K562 (cell line): ENCODE measurements at regions not wholly inside any gene's neighbourhood (a gene's known extent, or its start where the extent isn't known, plus 50 kb on each side); places are given as distances from the start of the nearest gene placed in this dataset.
A peak's percentile ranks its signal among the peaks of the same experiment; 100 is the strongest.

ENCODE experiments used
- ATAC-seq: fragments of 200-7000 bp; cut with Tn5 transposase; 3 replicates; pipeline ENCODE4 v1.9.1; 2020; ENCODE audit warnings: moderate library complexity
- BruUV-seq: library from RNA; stranded (reverse); fragments of 400-500 nt; replicated peaks from 2 replicates; lab custom pipeline; 2021; lab: Mats Ljungman, UMichigan
- CTCF ChIA-PET: fragments of 300-600 bp; formaldehyde crosslinking; extraction: SDS; loops from one replicate; lab custom pipeline; 2021; ENCODE audit warnings: low intra/inter-chr PET ratio; lab: Yijun Ruan, JAX
- POLR2A ChIA-PET: fragments of 300-600, 350-650 bp; sonication (Branson Sonifier 250); formaldehyde crosslinking; extraction: SDS; loops from one replicate; lab custom pipeline; 2021; ENCODE audit warnings: antibody characterized with exemption, inconsistent platforms; lab: Yijun Ruan, JAX
- DNase-seq, 4 experiments: peaks; one replicate each; pipeline versions ENCODE4 v3.0.0 to v3.0.0-alpha.2; 2011 to 2018; ENCODE audit warnings: low spot score in 3 of 4, mixed read lengths in 3 of 4; ENCODE audit errors: extremely low read depth in 1 of 4
- FAIRE-seq: peaks from 2 replicates; lab custom pipeline; 2011; peaks lifted over from hg19 to GRCh38; lab: Jason Lieb, UNC
- H2AFZ ChIP-seq: 2 replicates; pipeline ENCODE4 v1.6.0; 2011; ENCODE audit warnings: low read depth, low read length, control low read depth, inconsistent platforms
- H3K27ac ChIP-seq: fragments of 200-600 bp; 3 replicates; pipeline ENCODE4 v1.8.0; 2011; ENCODE audit warnings: low read depth, mild to moderate bottlenecking, control low read depth, inconsistent platforms, low read length, moderate library complexity, mixed read lengths; ENCODE audit errors: extremely low read depth
- H3K27me3 ChIP-seq, 2 experiments: fragments of 300-600 bp in 1 of 2; 2 replicates in 1 of 2; 3 replicates in 1 of 2; pipeline versions ENCODE4 v1.6.0 to v1.8.0; 2011; ENCODE audit warnings: inconsistent platforms in 2 of 2, low read length in 2 of 2, mild to moderate bottlenecking in 1 of 2, mixed read lengths in 1 of 2, moderate library complexity in 1 of 2; ENCODE audit not compliant: control insufficient read depth in 2 of 2, insufficient read depth in 2 of 2
- H3K36me3 ChIP-seq: fragments of 300-600 bp; 3 replicates; pipeline ENCODE4 v1.8.0; 2011; ENCODE audit warnings: mild to moderate bottlenecking, low read length, inconsistent platforms; ENCODE audit not compliant: control insufficient read depth, insufficient read depth
- H3K4me1 ChIP-seq, 2 experiments: fragments of 200-600 bp in 1 of 2; replicated peaks in 1 of 2; 2 replicates in 1 of 2; 3 replicates in 1 of 2; pipeline versions ENCODE4 v1.5.1 to v1.8.0; 2011; ENCODE audit warnings: inconsistent platforms in 2 of 2, low read length in 2 of 2, mild to moderate bottlenecking in 1 of 2, mixed read lengths in 1 of 2, moderate library complexity in 1 of 2; ENCODE audit not compliant: control insufficient read depth in 2 of 2, insufficient read depth in 2 of 2
- H3K4me2 ChIP-seq: 2 replicates; pipeline ENCODE4 v1.6.1; 2011; ENCODE audit warnings: low read length, control low read depth, inconsistent platforms, mixed read lengths; ENCODE audit not compliant: insufficient read depth
- H3K4me3 ChIP-seq: fragments of 200-600 bp; sonication (generic), shearing (Covaris generic); 2 replicates; pipeline ENCODE4 v1.5.1; 2016; ENCODE audit warnings: control low read depth, inconsistent platforms
- H3K79me2 ChIP-seq: fragments of 200-600 bp; 3 replicates; pipeline ENCODE4 v1.8.0; 2011; ENCODE audit warnings: low read length, inconsistent platforms; ENCODE audit not compliant: control insufficient read depth, insufficient read depth
- H3K9ac ChIP-seq, 2 experiments: 2 replicates each; pipeline versions ENCODE4 v1.6.0 to v1.6.1; 2011; ENCODE audit warnings: low read depth in 2 of 2, low read length in 2 of 2, control low read depth in 1 of 2, inconsistent platforms in 1 of 2, mild to moderate bottlenecking in 1 of 2, mixed read lengths in 1 of 2; ENCODE audit not compliant: insufficient read depth in 1 of 2
- H3K9me1 ChIP-seq: one replicate; pipeline ENCODE4 v1.6.0; 2011; ENCODE audit warnings: inconsistent platforms, mild to moderate bottlenecking, low read length, moderate library complexity; ENCODE audit not compliant: control insufficient read depth, insufficient read depth
- H3K9me3 ChIP-seq: replicated peaks from 2 replicates; pipeline ENCODE4 v1.5.1; 2011; ENCODE audit warnings: low read depth, low read length, inconsistent platforms; ENCODE audit not compliant: control insufficient read depth, insufficient read depth
- H4K20me1 ChIP-seq: replicated peaks from 2 replicates; pipeline ENCODE4 v1.6.1; 2011; ENCODE audit warnings: low read length, inconsistent platforms, mixed read lengths; ENCODE audit not compliant: control insufficient read depth, insufficient read depth
- ARID1B ChIP-seq: fragments of 450-650 bp; IDR thresholded peaks from 2 replicates; pipeline ENCODE4 v1.6.1; 2016; ENCODE audit warnings: antibody characterized with exemption, mild to moderate bottlenecking, inconsistent platforms
- ATF7 ChIP-seq: fragments of 450-650 bp; IDR thresholded peaks from 2 replicates; pipeline ENCODE4 v1.7.1; 2014; ENCODE audit warnings: mild to moderate bottlenecking, moderate library complexity
- BACH1 ChIP-seq: fragments of 200-800 bp; sonication (Bioruptor generic); IDR thresholded peaks from 2 replicates; pipeline ENCODE4 v1.6.1; 2016; ENCODE audit warnings: missing genetic modification characterization, missing compliant biosample characterization
- CEBPG ChIP-seq, 3 experiments: fragments of 200-800 bp in 1 of 3; sonication (Bioruptor generic) in 1 of 3; sonication (generic) in 1 of 3; formaldehyde crosslinking in 1 of 3; IDR thresholded peaks in 2 of 3; conservative IDR thresholded peaks in 1 of 3; 2 replicates each; pipeline versions ENCODE4 v1.6.1 to v1.8.0; 2016 to 2022; ENCODE audit warnings: missing compliant biosample characterization in 2 of 3, missing genetic modification characterization in 2 of 3, mild to moderate bottlenecking in 1 of 3, missing genetic modification reagents in 1 of 3
- SMARCA4 ChIP-seq: fragments of 450-650 bp; IDR thresholded peaks from 2 replicates; pipeline ENCODE4 v1.6.1; 2016
- WGBS: fragments of 100-300 bp; shearing (Covaris generic); methylation state at CpG from one replicate; pipeline ENCODE4 v1.1.6; 2016; ENCODE audit warnings: low coverage, mixed read lengths; ENCODE audit not compliant: insufficient coverage; ENCODE audit errors: missing lambda C conversion rate; 5-methylcytosine and 5-hydroxymethylcytosine counted together
- in situ Hi-C: fragments of 300-500 bp; cut with MboI; formaldehyde crosslinking; loops from 4 replicates; pipeline ENCODE4 v1.15.0; 2018; ENCODE audit warnings: inconsistent platforms, mixed read lengths
- intact Hi-C: fragments of 100-400 bp; cut with micrococcal nuclease; formaldehyde crosslinking; loops from 2 replicates; pipeline ENCODE4 v1.14.2; 2022
- TF ChIP-seq, protein P1 (sequence below): fragments of 450-650 bp; conservative IDR thresholded peaks from 2 replicates; pipeline ENCODE4 v1.6.1; 2016; ENCODE audit warnings: missing genetic modification characterization, low read depth, mild to moderate bottlenecking, missing compliant biosample characterization, moderate library complexity
- TF ChIP-seq, protein P2 (sequence below), 2 experiments: fragments of 450-650 bp in 1 of 2; sonication (generic) in 1 of 2; formaldehyde crosslinking in 1 of 2; IDR thresholded peaks in 1 of 2; conservative IDR thresholded peaks in 1 of 2; 2 replicates each; pipeline versions ENCODE4 v1.6.1 to v1.8.1; 2016 to 2023; ENCODE audit warnings: mild to moderate bottlenecking in 2 of 2, moderate library complexity in 2 of 2, inconsistent platforms in 1 of 2, missing genetic modification reagents in 1 of 2
- TF ChIP-seq, protein P3 (sequence below): sonication (generic); formaldehyde crosslinking; IDR thresholded peaks from 2 replicates; pipeline ENCODE4 v1.8.0; 2022; ENCODE audit warnings: missing genetic modification reagents, mild to moderate bottlenecking, moderate library complexity, borderline replicate concordance

DNA sequence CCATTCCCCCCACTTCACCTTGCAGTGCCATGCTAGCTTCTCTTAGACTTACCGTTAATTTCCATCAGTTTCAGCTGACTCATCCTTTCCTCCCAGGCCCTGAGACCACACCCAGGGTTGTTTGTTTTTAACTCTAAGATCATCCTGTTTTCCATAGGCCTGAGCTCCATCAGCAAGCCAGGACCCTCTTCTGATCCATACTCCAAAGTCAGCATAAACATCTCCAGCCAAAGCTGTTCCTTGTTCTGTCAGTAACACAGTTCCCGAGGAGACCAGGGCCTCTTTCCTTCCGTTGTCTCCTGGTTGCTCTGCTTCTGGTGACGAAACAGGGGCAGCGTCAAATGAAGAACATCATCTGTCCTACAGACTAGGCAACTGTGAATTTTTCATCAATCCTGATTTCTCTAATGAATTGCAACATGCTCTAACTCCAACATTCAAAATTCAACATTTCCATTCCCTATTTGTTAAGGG is 83.8 kb upstream of the HNF1B start:
- ChIA-PET CTCF (interaction anchor here (0.9 kb wide), 1 partner anchor 16 kb away, joined by 3 read pairs; no protein-coding TSS in a partner anchor), POLR2A (interaction anchor here (0.7 to 1.9 kb wide), 3 partner anchors 12 to 28 kb away, joined by 3 to 5 read pairs (median 3); no protein-coding TSS in a partner anchor)
- WGBS, result 17% methylated on average over 5 of the region's 5 CpGs
- no TSS peak for BruUV-seq
- Histone ChIP-seq H3K4me3 (no peak overlapping the region), H2AFZ (peak overlapping the region; percentile 87), H3K4me2 (peak overlapping the region; percentile 67), H3K9ac (peak overlapping the region; percentile 18 to 28; a peak in 3 of 4 replicates), H3K27me3 (no peaks in the 10 kb centered on the region), H3K4me1 (peaks cover 8 to 36% of the 10 kb centered on the region in 2 experiments), H3K79me2 (no peaks in the 10 kb centered on the region), H3K9me3 (no peaks in the 10 kb centered on the region), H4K20me1 (no peaks in the 10 kb centered on the region), H3K36me3 (no peaks in the 10 kb centered on the region), H3K27ac (peak overlapping the region; percentile 66), H3K9me1 (no peaks in the 10 kb centered on the region)
- peak; percentile 65 to 78 (median 67) for DNase-seq
- intact Hi-C loops (no loop called here), in situ Hi-C loops (no loop called here)
- FAIRE-seq, result no peak
- peak; percentile 88 for ATAC-seq
- TF ChIP-seq CEBPG (CRISPR knock-in tag; IDR thresholded peaks at IDR 0.05), result no peak
- TF ChIP-seq CEBPG (tag; conservative IDR thresholded peaks at IDR 0.05 in 1 of 2, IDR thresholded peaks at IDR 0.05 in 1 of 2), result peak in 1 of 2 experiments; percentile 27; a peak in 1 of 4 replicates
- TF ChIP-seq, protein P1, sequence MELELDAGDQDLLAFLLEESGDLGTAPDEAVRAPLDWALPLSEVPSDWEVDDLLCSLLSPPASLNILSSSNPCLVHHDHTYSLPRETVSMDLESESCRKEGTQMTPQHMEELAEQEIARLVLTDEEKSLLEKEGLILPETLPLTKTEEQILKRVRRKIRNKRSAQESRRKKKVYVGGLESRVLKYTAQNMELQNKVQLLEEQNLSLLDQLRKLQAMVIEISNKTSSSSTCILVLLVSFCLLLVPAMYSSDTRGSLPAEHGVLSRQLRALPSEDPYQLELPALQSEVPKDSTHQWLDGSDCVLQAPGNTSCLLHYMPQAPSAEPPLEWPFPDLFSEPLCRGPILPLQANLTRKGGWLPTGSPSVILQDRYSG (tag), result peak; percentile 42; the same call in 1 of the 2 replicates
- TF ChIP-seq ARID1B, result peak; percentile 69; the same call in 1 of the 2 replicates
- TF ChIP-seq, protein P2, sequence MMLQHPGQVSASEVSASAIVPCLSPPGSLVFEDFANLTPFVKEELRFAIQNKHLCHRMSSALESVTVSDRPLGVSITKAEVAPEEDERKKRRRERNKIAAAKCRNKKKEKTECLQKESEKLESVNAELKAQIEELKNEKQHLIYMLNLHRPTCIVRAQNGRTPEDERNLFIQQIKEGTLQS (IDR thresholded peaks at IDR 0.05), result peak; percentile 73
- TF ChIP-seq, protein P2 (CRISPR knock-in tag; conservative IDR thresholded peaks at IDR 0.05), result no peak; the same call in 1 of the 2 replicates
- TF ChIP-seq, protein P3, sequence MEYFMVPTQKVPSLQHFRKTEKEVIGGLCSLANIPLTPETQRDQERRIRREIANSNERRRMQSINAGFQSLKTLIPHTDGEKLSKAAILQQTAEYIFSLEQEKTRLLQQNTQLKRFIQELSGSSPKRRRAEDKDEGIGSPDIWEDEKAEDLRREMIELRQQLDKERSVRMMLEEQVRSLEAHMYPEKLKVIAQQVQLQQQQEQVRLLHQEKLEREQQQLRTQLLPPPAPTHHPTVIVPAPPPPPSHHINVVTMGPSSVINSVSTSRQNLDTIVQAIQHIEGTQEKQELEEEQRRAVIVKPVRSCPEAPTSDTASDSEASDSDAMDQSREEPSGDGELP, result no peak
- peak; percentile 74 for TF ChIP-seq SMARCA4
- peak; percentile 86 for TF ChIP-seq BACH1 (tag)
- 0 out of 2 replicates have a peak, but pooled peaks have one; percentile 1 for TF ChIP-seq ATF7
